ENCODE measurements at regions not wholly inside any gene's neighbourhood (a gene's known extent, or its start where the extent isn't known, plus 50 kb on each side); places are given as distances from the start of the nearest gene placed in this dataset.

DNA sequence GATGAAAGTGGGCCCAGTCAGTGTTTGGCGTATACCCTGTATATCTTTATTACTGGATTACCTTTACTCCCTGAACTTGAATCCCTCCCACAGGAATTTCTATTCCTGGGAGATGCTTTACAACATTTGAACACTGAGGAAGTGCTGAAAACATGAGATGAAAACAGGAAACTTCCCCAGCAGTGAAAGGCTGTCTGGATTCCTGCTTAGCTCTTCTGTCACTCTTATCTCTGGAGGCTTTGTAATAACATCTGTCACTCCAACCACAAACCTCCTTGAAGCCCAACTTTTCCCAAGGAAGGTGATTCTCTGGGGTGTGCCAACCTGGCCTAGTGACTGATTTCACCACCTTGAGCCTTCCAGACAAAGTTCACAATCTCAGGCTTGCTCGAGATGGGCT lies 264.5 kb upstream of the BMP2 start:
- TF ChIP-seq, protein P1, sequence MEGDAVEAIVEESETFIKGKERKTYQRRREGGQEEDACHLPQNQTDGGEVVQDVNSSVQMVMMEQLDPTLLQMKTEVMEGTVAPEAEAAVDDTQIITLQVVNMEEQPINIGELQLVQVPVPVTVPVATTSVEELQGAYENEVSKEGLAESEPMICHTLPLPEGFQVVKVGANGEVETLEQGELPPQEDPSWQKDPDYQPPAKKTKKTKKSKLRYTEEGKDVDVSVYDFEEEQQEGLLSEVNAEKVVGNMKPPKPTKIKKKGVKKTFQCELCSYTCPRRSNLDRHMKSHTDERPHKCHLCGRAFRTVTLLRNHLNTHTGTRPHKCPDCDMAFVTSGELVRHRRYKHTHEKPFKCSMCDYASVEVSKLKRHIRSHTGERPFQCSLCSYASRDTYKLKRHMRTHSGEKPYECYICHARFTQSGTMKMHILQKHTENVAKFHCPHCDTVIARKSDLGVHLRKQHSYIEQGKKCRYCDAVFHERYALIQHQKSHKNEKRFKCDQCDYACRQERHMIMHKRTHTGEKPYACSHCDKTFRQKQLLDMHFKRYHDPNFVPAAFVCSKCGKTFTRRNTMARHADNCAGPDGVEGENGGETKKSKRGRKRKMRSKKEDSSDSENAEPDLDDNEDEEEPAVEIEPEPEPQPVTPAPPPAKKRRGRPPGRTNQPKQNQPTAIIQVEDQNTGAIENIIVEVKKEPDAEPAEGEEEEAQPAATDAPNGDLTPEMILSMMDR (IDR thresholded peaks at IDR 0.05), result no peak
- no peak for TF ChIP-seq POLR2A (IDR thresholded peaks at IDR 0.05)

All from breast epithelium (tissue), 3 donors.